ENCODE measurements at regions not wholly inside any gene's neighbourhood (a gene's known extent, or its start where the extent isn't known, plus 50 kb on each side); places are given as distances from the start of the nearest gene placed in this dataset.

GRCh38 chr10:108583877-108584276, 1339.4 kb downstream of the XPNPEP1 start:
- CTCF ChIA-PET: no interaction called here

DNA sequence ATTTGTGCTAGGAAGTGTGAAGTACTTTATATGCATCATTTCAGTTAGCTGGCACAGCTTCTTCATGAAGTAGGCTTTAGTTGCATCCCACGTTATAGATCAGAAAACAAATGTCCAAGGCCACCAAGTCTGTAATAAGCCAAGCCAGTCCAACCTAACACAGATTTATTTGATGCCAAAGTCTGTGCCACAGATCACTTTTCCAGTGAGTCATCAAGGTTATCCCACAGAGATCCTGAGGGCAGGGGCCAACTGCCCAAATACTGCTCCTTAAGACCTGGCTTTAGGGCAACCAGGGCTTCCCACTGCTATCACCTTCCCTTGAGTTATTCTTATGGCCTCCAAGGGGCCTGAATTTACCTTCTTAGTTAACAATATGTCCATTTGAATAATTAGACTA, 1340.4 kb downstream of the XPNPEP1 start:
- no peaks in the 10 kb centered on the region for H3K4me1 ChIP-seq (ENCODE audit: control insufficient read depth, insufficient read depth, low read length)
- H3K9me3 ChIP-seq (ENCODE audit: control insufficient read depth, insufficient read depth, low read depth, low read length): no peaks in the 10 kb centered on the region
- TF ChIP-seq SIN3A (IDR thresholded peaks at IDR 0.05; ENCODE audit: borderline replicate concordance, insufficient read depth, low read depth, low read length) (no peak), TCF7L2 (IDR thresholded peaks at IDR 0.05; ENCODE audit: low read depth, low read length) (no peak), POLR2AphosphoS5 (IDR thresholded peaks at IDR 0.05; ENCODE audit: low read depth, low read length) (no peak), CTCF (IDR thresholded peaks at IDR 0.05) (no peak)
- TF ChIP-seq, protein P1, sequence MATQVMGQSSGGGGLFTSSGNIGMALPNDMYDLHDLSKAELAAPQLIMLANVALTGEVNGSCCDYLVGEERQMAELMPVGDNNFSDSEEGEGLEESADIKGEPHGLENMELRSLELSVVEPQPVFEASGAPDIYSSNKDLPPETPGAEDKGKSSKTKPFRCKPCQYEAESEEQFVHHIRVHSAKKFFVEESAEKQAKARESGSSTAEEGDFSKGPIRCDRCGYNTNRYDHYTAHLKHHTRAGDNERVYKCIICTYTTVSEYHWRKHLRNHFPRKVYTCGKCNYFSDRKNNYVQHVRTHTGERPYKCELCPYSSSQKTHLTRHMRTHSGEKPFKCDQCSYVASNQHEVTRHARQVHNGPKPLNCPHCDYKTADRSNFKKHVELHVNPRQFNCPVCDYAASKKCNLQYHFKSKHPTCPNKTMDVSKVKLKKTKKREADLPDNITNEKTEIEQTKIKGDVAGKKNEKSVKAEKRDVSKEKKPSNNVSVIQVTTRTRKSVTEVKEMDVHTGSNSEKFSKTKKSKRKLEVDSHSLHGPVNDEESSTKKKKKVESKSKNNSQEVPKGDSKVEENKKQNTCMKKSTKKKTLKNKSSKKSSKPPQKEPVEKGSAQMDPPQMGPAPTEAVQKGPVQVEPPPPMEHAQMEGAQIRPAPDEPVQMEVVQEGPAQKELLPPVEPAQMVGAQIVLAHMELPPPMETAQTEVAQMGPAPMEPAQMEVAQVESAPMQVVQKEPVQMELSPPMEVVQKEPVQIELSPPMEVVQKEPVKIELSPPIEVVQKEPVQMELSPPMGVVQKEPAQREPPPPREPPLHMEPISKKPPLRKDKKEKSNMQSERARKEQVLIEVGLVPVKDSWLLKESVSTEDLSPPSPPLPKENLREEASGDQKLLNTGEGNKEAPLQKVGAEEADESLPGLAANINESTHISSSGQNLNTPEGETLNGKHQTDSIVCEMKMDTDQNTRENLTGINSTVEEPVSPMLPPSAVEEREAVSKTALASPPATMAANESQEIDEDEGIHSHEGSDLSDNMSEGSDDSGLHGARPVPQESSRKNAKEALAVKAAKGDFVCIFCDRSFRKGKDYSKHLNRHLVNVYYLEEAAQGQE (IDR thresholded peaks at IDR 0.05; ENCODE audit: insufficient read depth in 1 of 2, low read depth in 2 of 2, low read length in 1 of 2): no peak
- intact Hi-C loops (cut with micrococcal nuclease; ENCODE audit: unreplicated experiment): no loop called here
- no TSS peak for BruUV-seq (replicated peaks)
- no peak overlapping the region for H3K27ac ChIP-seq (ENCODE audit: low read length)
- DNase-seq (ENCODE audit: low read depth, low spot score) (no peak), ATAC-seq (no peak)
- H3K4me3 ChIP-seq (ENCODE audit: low read depth in 2 of 2, low read length in 2 of 2): no peak overlapping the region
- H3K27me3 ChIP-seq (ENCODE audit: control insufficient read depth, insufficient read depth, low read length): no peaks in the 10 kb centered on the region
- in situ Hi-C loops (cut with HindIII; ENCODE audit: low pct_unique_long_range_greater_than_20kb, low sequenced_read_pairs): no loop called here
- ChIA-PET POLR2A (no interaction called here), CTCF (no interaction called here)
- no peaks in the 10 kb centered on the region for H3K36me3 ChIP-seq (ENCODE audit: control insufficient read depth, insufficient read depth, low read length)

More at GRCh38 chr10:108583877-108584276, 1339.4 kb downstream of the XPNPEP1 start:
- no peak overlapping the region for H3K4me3 ChIP-seq (ENCODE audit: low read depth in 2 of 2, low read length in 2 of 2)
- no TSS peak for BruUV-seq (replicated peaks)
- no peaks in the 10 kb centered on the region for H3K4me1 ChIP-seq (ENCODE audit: control insufficient read depth, insufficient read depth, low read length)
- in situ Hi-C loops (cut with HindIII; ENCODE audit: low pct_unique_long_range_greater_than_20kb, low sequenced_read_pairs) (no loop called here), intact Hi-C loops (cut with micrococcal nuclease; ENCODE audit: unreplicated experiment) (no loop called here)
- no peaks in the 10 kb centered on the region for H3K27me3 ChIP-seq (ENCODE audit: control insufficient read depth, insufficient read depth, low read length)
- no peak overlapping the region for H3K27ac ChIP-seq (ENCODE audit: low read length)
- POLR2A ChIA-PET: no interaction called here
- no peaks in the 10 kb centered on the region for H3K9me3 ChIP-seq (ENCODE audit: control insufficient read depth, insufficient read depth, low read depth, low read length)
- ATAC-seq (no peak), DNase-seq (ENCODE audit: low read depth, low spot score) (no peak)
- TF ChIP-seq SIN3A (IDR thresholded peaks at IDR 0.05; ENCODE audit: borderline replicate concordance, insufficient read depth, low read depth, low read length): no peak
- TF ChIP-seq CTCF (IDR thresholded peaks at IDR 0.05): no peak
- TF ChIP-seq, protein P1 (IDR thresholded peaks at IDR 0.05; ENCODE audit: insufficient read depth in 1 of 2, low read depth in 2 of 2, low read length in 1 of 2): no peak
- TF ChIP-seq TCF7L2 (IDR thresholded peaks at IDR 0.05; ENCODE audit: low read depth, low read length): no peak
- TF ChIP-seq POLR2AphosphoS5 (IDR thresholded peaks at IDR 0.05; ENCODE audit: low read depth, low read length): no peak
- H3K36me3 ChIP-seq (ENCODE audit: control insufficient read depth, insufficient read depth, low read length): no peaks in the 10 kb centered on the region

All from Panc1 (cell line).